Ishikawa (cell line): ENCODE measurements at regions not wholly inside any gene's neighbourhood (a gene's known extent, or its start where the extent isn't known, plus 50 kb on each side); places are given as distances from the start of the nearest gene placed in this dataset.

Experiments
- CEBPB ChIP-seq: IDR thresholded peaks from 2 replicates; pipeline ENCODE4 v1.6.1; 2012
- CREB1 ChIP-seq: IDR thresholded peaks from 2 replicates; pipeline ENCODE4 v1.6.1; 2012; ENCODE audit warnings: low read depth
- EGR1 ChIP-seq: IDR thresholded peaks from 2 replicates; pipeline ENCODE4 v1.6.1; 2012
- EP300 ChIP-seq: IDR thresholded peaks from 2 replicates; pipeline ENCODE4 v1.6.1; 2012; ENCODE audit warnings: borderline replicate concordance
- NFIC ChIP-seq: IDR thresholded peaks from 2 replicates; pipeline ENCODE4 v1.6.1; 2012
- RAD21 ChIP-seq: IDR thresholded peaks from 2 replicates; pipeline ENCODE4 v1.6.1; 2012; ENCODE audit warnings: low read depth
- TAF1 ChIP-seq: IDR thresholded peaks from 2 replicates; pipeline ENCODE4 v1.6.1; 2012; ENCODE audit warnings: low read depth, mild to moderate bottlenecking
- YY1 ChIP-seq: IDR thresholded peaks from 2 replicates; pipeline ENCODE4 v1.6.1; 2012; ENCODE audit warnings: low read depth
- TF ChIP-seq, protein P1 (sequence below): IDR thresholded peaks from 2 replicates; pipeline ENCODE4 v1.6.1; 2012
- TF ChIP-seq, protein P2 (sequence below): IDR thresholded peaks from 2 replicates; pipeline ENCODE4 v1.6.1; 2012
- TF ChIP-seq, protein P3 (sequence below): IDR thresholded peaks from 2 replicates; pipeline ENCODE4 v1.6.1; 2012; ENCODE audit warnings: low read depth, mild to moderate bottlenecking

DNA sequence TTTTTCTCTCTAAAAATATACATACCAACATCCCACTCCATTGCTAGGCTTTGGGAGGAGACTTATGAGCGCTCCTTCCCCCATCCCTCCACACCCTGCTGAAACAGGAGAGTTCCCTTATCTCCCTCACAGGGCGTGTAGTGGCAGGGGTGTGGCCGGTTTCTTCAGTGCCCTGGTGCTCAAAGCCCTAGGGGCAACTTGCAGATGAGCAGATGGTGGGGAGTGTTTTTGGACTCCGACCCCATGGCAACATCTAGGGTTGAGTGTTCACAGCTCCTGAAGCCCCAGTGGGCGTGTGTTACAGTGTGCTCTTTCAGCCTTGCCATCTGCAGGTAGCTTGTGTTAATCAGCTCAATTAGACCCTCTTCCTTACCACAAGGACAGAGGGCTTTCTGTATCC lies 409.5 kb downstream of the MAT2B start:
- TF ChIP-seq TAF1 (no peak), YY1 (no peak), EP300 (no peak), EGR1 (no peak), CREB1 (no peak), RAD21 (no peak), CEBPB (no peak), NFIC (no peak)
- TF ChIP-seq, protein P1, sequence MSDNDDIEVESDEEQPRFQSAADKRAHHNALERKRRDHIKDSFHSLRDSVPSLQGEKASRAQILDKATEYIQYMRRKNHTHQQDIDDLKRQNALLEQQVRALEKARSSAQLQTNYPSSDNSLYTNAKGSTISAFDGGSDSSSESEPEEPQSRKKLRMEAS: no peak
- TF ChIP-seq, protein P2, sequence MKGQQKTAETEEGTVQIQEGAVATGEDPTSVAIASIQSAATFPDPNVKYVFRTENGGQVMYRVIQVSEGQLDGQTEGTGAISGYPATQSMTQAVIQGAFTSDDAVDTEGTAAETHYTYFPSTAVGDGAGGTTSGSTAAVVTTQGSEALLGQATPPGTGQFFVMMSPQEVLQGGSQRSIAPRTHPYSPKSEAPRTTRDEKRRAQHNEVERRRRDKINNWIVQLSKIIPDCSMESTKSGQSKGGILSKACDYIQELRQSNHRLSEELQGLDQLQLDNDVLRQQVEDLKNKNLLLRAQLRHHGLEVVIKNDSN: no peak
- TF ChIP-seq, protein P3, sequence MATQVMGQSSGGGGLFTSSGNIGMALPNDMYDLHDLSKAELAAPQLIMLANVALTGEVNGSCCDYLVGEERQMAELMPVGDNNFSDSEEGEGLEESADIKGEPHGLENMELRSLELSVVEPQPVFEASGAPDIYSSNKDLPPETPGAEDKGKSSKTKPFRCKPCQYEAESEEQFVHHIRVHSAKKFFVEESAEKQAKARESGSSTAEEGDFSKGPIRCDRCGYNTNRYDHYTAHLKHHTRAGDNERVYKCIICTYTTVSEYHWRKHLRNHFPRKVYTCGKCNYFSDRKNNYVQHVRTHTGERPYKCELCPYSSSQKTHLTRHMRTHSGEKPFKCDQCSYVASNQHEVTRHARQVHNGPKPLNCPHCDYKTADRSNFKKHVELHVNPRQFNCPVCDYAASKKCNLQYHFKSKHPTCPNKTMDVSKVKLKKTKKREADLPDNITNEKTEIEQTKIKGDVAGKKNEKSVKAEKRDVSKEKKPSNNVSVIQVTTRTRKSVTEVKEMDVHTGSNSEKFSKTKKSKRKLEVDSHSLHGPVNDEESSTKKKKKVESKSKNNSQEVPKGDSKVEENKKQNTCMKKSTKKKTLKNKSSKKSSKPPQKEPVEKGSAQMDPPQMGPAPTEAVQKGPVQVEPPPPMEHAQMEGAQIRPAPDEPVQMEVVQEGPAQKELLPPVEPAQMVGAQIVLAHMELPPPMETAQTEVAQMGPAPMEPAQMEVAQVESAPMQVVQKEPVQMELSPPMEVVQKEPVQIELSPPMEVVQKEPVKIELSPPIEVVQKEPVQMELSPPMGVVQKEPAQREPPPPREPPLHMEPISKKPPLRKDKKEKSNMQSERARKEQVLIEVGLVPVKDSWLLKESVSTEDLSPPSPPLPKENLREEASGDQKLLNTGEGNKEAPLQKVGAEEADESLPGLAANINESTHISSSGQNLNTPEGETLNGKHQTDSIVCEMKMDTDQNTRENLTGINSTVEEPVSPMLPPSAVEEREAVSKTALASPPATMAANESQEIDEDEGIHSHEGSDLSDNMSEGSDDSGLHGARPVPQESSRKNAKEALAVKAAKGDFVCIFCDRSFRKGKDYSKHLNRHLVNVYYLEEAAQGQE: no peak
